ENCODE measurements at regions not wholly inside any gene's neighbourhood (a gene's known extent, or its start where the extent isn't known, plus 50 kb on each side); places are given as distances from the start of the nearest gene placed in this dataset.

DNA sequence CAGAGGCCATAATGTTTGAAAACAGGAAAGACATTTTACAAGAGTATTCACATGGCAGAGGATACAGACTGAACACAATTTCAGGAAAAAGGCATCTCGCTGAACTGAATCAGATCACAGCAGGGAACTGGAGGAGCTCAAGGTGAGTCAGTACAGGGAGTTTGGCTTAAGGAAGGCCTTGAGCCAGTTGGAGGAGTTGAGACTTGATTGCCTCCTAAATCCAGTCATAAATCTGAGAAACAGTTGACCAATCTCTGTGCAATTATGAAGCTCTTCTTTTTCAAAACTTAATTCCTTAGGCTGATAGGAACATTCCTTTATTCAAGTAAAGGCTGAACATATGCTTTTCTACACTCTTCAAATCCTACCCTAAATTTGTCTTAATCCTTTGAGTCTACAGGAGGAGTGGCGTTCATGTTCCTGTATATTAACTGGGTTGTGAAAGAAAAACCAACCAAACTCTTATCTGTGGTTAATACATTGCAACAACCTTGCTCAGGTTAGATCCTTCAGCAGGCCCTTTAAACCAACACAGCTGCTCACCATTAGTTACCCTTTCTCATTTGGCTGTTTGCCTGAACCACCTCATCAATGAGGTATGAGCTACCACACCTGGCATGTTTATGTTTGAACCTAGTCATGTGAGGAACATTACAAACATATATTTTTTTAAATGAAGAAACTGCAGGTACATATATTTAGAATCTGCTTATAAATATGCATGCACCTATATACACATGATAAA lies 404.1 kb upstream of the ATP11B start:
- no peak for TF ChIP-seq POLR2AphosphoS5 (IDR thresholded peaks at IDR 0.05)
- TF ChIP-seq, protein P1, sequence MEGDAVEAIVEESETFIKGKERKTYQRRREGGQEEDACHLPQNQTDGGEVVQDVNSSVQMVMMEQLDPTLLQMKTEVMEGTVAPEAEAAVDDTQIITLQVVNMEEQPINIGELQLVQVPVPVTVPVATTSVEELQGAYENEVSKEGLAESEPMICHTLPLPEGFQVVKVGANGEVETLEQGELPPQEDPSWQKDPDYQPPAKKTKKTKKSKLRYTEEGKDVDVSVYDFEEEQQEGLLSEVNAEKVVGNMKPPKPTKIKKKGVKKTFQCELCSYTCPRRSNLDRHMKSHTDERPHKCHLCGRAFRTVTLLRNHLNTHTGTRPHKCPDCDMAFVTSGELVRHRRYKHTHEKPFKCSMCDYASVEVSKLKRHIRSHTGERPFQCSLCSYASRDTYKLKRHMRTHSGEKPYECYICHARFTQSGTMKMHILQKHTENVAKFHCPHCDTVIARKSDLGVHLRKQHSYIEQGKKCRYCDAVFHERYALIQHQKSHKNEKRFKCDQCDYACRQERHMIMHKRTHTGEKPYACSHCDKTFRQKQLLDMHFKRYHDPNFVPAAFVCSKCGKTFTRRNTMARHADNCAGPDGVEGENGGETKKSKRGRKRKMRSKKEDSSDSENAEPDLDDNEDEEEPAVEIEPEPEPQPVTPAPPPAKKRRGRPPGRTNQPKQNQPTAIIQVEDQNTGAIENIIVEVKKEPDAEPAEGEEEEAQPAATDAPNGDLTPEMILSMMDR (IDR thresholded peaks at IDR 0.05), result no peak
- no peak for TF ChIP-seq POLR2A (IDR thresholded peaks at IDR 0.05; ENCODE audit: low read depth)
- no peak for TF ChIP-seq EP300 (IDR thresholded peaks at IDR 0.05)

All from esophagus muscularis mucosa (tissue), 4 donors.